Mucosa of rectum (tissue), 2 donors: ENCODE measurements at regions not wholly inside any gene's neighbourhood (a gene's known extent, or its start where the extent isn't known, plus 50 kb on each side); places are given as distances from the start of the nearest gene placed in this dataset.

Experiments
- H3K27ac ChIP-seq, 2 donors: one replicate each; pipeline ENCODE4 v1.7.0; 2013; ENCODE audit warnings: inconsistent platforms in 2 of 2, low read depth in 2 of 2, low read length in 2 of 2
- H3K27me3 ChIP-seq, 2 donors: one replicate each; pipeline ENCODE4 v1.7.0; 2013; ENCODE audit warnings: low read length in 2 of 2; ENCODE audit not compliant: control insufficient read depth in 2 of 2, insufficient read depth in 2 of 2
- H3K36me3 ChIP-seq, 2 donors: one replicate each; pipeline ENCODE4 v1.7.0; 2013; ENCODE audit warnings: low read length in 2 of 2; ENCODE audit not compliant: control insufficient read depth in 2 of 2, insufficient read depth in 2 of 2
- H3K4me1 ChIP-seq, 2 donors: one replicate each; pipeline ENCODE4 v1.7.0; 2013; ENCODE audit warnings: low read length in 2 of 2, mild to moderate bottlenecking in 1 of 2; ENCODE audit not compliant: control insufficient read depth in 2 of 2, insufficient read depth in 2 of 2
- H3K4me3 ChIP-seq, 2 donors: one replicate each; pipeline ENCODE4 v1.7.0; 2013; ENCODE audit warnings: low read length in 2 of 2
- H3K9ac ChIP-seq, 2 donors: one replicate each; pipeline ENCODE4 v1.7.0; 2013; ENCODE audit warnings: low read length in 2 of 2, low read depth in 1 of 2, mild to moderate bottlenecking in 1 of 2
- H3K9me3 ChIP-seq, 2 donors: one replicate each; pipeline ENCODE4 v1.7.0; 2013; ENCODE audit warnings: low read length in 2 of 2; ENCODE audit not compliant: control insufficient read depth in 2 of 2
- donor health status: healthy.
- donor health status: Normal muscosa, but diverticular disease.

GRCh38 chr4:22196551-22196950 lies 248.0 kb upstream of the KCNIP4 start:
- H3K27me3 ChIP-seq, result no peaks in the 10 kb centered on the region
- no peak overlapping the region for H3K9ac ChIP-seq
- no peaks in the 10 kb centered on the region for H3K36me3 ChIP-seq
- H3K4me3 ChIP-seq, result no peak overlapping the region
- no peak overlapping the region for H3K27ac ChIP-seq
- no peaks in the 10 kb centered on the region for H3K9me3 ChIP-seq
- H3K4me1 ChIP-seq, result no peaks in the 10 kb centered on the region

DNA sequence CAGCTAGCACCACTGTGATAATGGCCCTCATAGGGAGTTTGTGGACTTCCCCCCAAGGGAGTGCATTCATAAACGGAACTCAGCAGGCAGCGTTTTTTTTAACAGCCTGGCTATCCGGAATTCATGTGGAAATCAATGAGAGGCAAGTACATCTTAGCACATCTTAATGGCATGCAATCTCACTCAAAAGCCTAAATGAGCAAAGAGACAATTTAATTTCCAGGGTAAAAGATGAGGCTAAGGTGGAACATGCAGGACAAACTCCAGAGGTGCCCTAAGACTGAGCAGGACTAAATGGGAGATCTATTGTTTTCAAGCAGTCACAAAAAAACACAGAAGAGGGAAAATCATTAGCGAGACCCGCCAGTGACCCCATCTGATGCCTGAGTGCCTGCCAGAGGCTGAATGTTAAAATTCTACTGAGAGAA lies 243.5 kb upstream of the KCNIP4 start:
- H3K4me3 ChIP-seq, result no peak overlapping the region
- no peaks in the 10 kb centered on the region for H3K36me3 ChIP-seq
- H3K9me3 ChIP-seq, result no peaks in the 10 kb centered on the region

DNA sequence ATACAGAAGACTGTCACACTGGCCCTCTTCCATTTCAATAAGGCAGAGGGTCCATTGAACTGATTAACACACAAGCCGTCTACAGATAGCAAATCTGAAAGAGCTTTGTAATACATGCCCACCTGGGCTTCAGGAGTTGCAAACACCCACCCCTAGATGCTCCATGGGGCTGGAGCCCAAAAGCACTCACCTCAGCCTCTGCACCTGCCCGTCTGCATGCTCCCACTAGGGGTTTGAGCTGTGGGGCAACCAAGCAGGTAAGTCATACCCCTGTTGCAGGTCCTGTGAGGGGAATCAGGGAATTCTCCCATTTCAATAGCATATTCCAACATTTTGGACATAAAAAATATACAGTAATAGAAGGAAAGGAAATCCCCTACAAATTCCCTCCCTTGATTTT lies 243.0 kb upstream of the KCNIP4 start:
- Histone ChIP-seq H3K4me1 (no peaks in the 10 kb centered on the region), H3K27me3 (no peaks in the 10 kb centered on the region), H3K27ac (no peak overlapping the region), H3K9me3 (no peaks in the 10 kb centered on the region), H3K4me3 (no peak overlapping the region), H3K36me3 (no peaks in the 10 kb centered on the region), H3K9ac (no peak overlapping the region)

More for the DNA sequence above, 243.5 kb upstream of the KCNIP4 start:
- H3K4me1 ChIP-seq, result no peaks in the 10 kb centered on the region
- no peak overlapping the region for H3K9ac ChIP-seq
- H3K27me3 ChIP-seq, result no peaks in the 10 kb centered on the region
- no peak overlapping the region for H3K27ac ChIP-seq

DNA sequence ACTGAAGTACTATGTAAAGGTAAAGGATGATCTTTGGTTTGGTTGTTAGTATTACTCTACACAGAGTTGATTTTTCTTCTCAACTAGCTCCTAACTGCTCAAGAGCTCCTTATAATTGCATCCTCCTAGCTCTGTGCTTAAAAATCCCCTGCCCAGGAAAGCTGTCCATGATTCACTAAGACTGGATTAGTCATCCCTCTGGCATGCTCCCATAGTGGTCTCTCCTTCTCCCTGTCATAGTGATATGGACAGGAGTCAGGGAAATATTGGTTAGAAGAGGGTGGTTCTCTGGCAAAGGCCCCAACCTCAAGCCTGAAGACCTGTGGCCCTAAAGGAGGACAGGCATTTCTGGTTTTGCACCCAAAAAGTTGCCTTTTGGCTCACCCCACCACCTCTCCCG lies 242.3 kb upstream of the KCNIP4 start:
- Histone ChIP-seq H3K4me1 (no peaks in the 10 kb centered on the region), H3K27ac (no peak overlapping the region), H3K9ac (no peak overlapping the region), H3K9me3 (no peaks in the 10 kb centered on the region), H3K27me3 (no peaks in the 10 kb centered on the region), H3K36me3 (no peaks in the 10 kb centered on the region), H3K4me3 (no peak overlapping the region)

DNA sequence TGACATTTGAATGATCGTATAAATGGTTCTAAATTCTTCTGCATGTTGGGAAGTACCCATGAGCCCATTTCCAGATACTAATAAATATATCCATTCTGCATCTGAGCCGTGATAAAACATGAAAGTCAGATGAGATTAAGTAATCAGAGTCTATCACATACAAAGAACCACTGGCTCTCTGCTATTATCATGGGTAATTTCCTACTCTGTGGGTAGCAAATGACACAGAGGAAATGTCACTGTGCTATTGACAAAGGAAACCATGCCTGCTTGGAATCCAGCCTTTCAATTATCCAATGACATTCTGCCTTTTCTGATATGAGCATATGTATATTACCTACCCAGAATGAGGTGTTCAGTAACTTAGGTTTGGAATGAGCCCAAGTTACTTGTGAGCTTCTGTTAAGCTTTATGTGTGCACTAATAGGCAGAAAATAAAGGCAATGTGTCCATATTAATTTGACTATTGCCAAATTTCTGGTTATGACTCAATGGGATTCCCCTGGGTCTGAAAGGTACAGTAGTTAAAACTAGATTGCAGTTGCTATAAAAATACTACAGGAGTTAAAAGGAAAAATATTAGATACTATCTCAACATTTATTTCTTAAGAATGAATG lies 238.7 kb upstream of the KCNIP4 start:
- no peaks in the 10 kb centered on the region for H3K36me3 ChIP-seq
- H3K4me1 ChIP-seq, result no peaks in the 10 kb centered on the region

GRCh38 chr4:22181736-22182135 lies 233.2 kb upstream of the KCNIP4 start:
- H3K4me1 ChIP-seq, result no peaks in the 10 kb centered on the region
- H3K27me3 ChIP-seq, result no peaks in the 10 kb centered on the region
- no peak overlapping the region for H3K9ac ChIP-seq
- H3K36me3 ChIP-seq, result no peaks in the 10 kb centered on the region
- no peak overlapping the region for H3K4me3 ChIP-seq
- H3K27ac ChIP-seq, result no peak overlapping the region
- no peaks in the 10 kb centered on the region for H3K9me3 ChIP-seq

More for the DNA sequence above, 238.7 kb upstream of the KCNIP4 start:
- Histone ChIP-seq H3K27ac (no peak overlapping the region), H3K4me3 (no peak overlapping the region), H3K27me3 (no peaks in the 10 kb centered on the region), H3K9me3 (no peaks in the 10 kb centered on the region), H3K9ac (no peak overlapping the region)

DNA sequence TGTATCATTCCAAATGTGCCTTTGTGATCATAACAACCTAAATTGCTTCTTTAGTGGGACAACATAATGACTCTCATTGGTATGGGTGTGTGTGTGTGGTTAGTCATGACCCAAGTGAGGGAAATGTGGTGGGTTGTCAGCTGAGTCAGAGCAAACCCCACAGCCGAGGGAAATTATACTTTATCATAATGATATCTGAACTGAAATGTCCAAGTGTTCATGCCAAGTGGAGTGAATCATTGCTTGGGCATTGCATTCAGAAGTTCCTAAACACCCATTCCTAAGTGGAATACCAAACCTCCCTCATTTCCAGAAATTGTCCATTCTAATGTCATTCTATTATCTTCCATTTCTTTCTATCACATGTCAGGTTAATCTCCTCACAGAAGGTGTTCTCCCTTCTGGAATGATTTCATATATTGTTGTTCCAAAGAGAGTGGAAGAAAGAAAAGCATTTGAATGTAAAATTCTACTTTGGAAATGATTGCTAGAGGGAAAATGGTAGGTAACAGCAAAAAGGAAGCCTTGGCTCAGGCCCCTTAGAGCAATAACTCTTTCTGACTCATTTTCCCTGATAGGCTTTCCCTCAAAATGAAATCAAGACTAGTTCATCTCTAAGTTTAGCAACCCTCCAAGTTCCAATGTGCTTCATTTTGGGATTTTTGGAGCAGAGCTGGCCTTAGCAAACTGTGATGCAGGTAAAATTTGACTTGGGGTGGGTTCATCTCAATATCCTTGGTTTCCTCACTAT lies 230.7 kb upstream of the KCNIP4 start:
- no peaks in the 10 kb centered on the region for H3K27me3 ChIP-seq
- H3K36me3 ChIP-seq, result no peaks in the 10 kb centered on the region
- H3K4me1 ChIP-seq, result no peaks in the 10 kb centered on the region
- no peak overlapping the region for H3K27ac ChIP-seq
- H3K9ac ChIP-seq, result no peak overlapping the region
- no peaks in the 10 kb centered on the region for H3K9me3 ChIP-seq
- no peak overlapping the region for H3K4me3 ChIP-seq

DNA sequence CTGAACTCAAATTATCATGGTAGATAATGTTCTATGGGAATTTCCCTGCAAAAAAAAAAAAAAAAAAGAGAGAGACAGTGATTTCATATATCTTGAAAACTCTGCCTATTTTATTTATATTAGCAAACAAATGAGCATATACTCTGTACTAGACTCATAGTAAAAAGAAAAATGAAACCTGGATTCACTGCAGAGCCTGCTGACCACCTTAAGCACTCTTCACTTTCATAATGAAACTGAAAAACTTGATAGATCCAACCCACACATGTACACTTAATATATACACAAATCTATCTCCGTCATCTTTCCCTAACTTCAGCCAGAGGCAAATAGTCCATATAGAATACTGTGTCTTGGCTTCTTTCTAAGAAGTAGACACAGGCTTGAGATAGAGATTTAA lies 226.1 kb upstream of the KCNIP4 start:
- H3K9ac ChIP-seq, result no peak overlapping the region
- H3K36me3 ChIP-seq, result no peaks in the 10 kb centered on the region
- no peaks in the 10 kb centered on the region for H3K27me3 ChIP-seq
- H3K4me3 ChIP-seq, result no peak overlapping the region
- no peaks in the 10 kb centered on the region for H3K4me1 ChIP-seq
- H3K9me3 ChIP-seq, result no peaks in the 10 kb centered on the region
- no peak overlapping the region for H3K27ac ChIP-seq

DNA sequence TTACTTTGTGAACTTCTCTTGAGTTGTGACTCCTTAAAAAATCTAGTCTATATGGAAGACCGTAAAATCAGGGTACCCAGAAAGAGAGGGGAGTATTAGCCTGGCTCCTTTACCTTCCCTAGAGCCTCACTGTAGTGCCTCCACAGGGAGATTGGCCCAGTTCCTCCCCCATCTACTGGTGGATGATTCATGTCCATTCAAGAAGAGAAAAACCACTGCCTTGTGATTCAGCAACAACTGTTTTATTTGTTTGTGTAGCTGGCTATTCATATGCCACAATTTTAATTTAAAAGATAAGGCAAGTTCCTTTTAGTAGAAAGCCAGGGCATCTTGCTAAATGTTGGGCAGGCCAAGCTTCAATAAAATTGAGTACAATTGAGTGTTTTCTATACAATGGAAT lies 221.8 kb upstream of the KCNIP4 start:
- no peaks in the 10 kb centered on the region for H3K4me1 ChIP-seq
- no peak overlapping the region for H3K27ac ChIP-seq
- H3K9me3 ChIP-seq, result no peaks in the 10 kb centered on the region
- H3K4me3 ChIP-seq, result no peak overlapping the region
- no peaks in the 10 kb centered on the region for H3K27me3 ChIP-seq
- no peaks in the 10 kb centered on the region for H3K36me3 ChIP-seq
- no peak overlapping the region for H3K9ac ChIP-seq

GRCh38 chr4:22167201-22167600 lies 218.6 kb upstream of the KCNIP4 start:
- Histone ChIP-seq H3K9me3 (no peaks in the 10 kb centered on the region), H3K27ac (no peak overlapping the region), H3K36me3 (no peaks in the 10 kb centered on the region), H3K27me3 (no peaks in the 10 kb centered on the region), H3K4me3 (no peak overlapping the region), H3K4me1 (no peaks in the 10 kb centered on the region), H3K9ac (no peak overlapping the region)
